Adipocyte (in vitro differentiated cells): ENCODE measurements at regions not wholly inside any gene's neighbourhood (a gene's known extent, or its start where the extent isn't known, plus 50 kb on each side); places are given as distances from the start of the nearest gene placed in this dataset.
"Not testable (repeated sequence)": the region's sequence is repeated elsewhere in the genome, so short reads cannot be mapped to it uniquely, and the experiment has no call there.

ENCODE experiments used
- DNase-seq: peaks from one replicate; pipeline ENCODE4 v3.0.0-alpha.2; 2015; ENCODE audit warnings: low read depth
- H3K27me3 ChIP-seq: replicated peaks from 2 replicates; pipeline ENCODE4 v1.7.0; 2013; ENCODE audit warnings: mild to moderate bottlenecking, low read length, moderate library complexity; ENCODE audit not compliant: control insufficient read depth, insufficient read depth
- H3K36me3 ChIP-seq: 2 replicates; pipeline ENCODE4 v1.7.0; 2013; ENCODE audit warnings: low read length, mild to moderate bottlenecking, moderate library complexity; ENCODE audit not compliant: control insufficient read depth, insufficient read depth, severe bottlenecking
- H3K4me1 ChIP-seq: 2 replicates; pipeline ENCODE4 v1.7.0; 2013; ENCODE audit warnings: mild to moderate bottlenecking, low read length, moderate library complexity; ENCODE audit not compliant: control insufficient read depth, insufficient read depth
- H3K4me3 ChIP-seq: 2 replicates; pipeline ENCODE4 v1.7.0; 2013; ENCODE audit warnings: mild to moderate bottlenecking, low read length, moderate library complexity
- H3K9ac ChIP-seq: 2 replicates; pipeline ENCODE4 v1.7.0; 2013; ENCODE audit warnings: mild to moderate bottlenecking, low read length, moderate library complexity
- H3K9me3 ChIP-seq: 2 replicates; pipeline ENCODE4 v1.7.0; 2013; ENCODE audit warnings: mild to moderate bottlenecking, low read length, moderate library complexity; ENCODE audit not compliant: control insufficient read depth

DNA sequence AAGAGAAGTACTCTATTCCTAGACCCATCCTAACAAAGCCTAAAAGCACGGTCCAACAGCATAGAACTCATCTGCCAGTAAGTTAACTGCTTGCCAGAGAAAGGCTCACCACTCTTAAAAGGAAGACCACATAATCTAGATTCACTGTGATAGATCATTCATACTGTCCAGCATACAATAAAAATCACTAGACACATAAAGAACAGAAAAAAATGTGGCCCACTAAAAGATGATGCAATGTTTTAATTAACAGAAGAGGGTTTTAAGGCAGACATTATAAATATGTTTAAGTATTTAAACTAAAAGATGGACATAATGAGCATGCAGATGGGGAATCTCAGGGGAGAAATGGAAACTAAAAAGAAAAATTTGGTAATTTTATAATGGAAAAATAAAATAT is 157.5 kb upstream of the CDH4 start:
- no peak overlapping the region for H3K4me3 ChIP-seq

DNA sequence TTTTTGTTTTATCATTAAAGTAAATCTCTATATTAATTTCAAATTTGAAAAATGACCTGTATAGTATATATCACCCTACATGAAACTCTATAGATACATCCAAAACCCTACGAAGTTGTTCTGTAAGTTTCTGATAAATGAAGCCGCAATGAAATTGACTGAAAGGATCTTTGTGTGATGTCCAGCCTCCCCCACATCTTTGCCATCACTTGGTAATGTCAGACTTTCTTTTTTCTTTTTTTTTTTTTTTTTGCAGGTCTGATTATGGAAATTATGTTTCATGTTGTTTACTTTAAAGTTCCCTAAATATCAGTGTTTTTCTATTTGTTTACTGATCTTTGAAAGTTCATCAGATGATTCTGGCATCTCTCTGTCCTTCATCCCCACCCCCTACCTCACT is 155.6 kb upstream of the CDH4 start:
- no peaks in the 10 kb centered on the region for H3K4me1 ChIP-seq
- no peak overlapping the region for H3K9ac ChIP-seq
- H3K4me3 ChIP-seq: no peak overlapping the region
- H3K27me3 ChIP-seq: peaks cover 12% of the 10 kb centered on the region
- H3K9me3 ChIP-seq: peaks cover 32% of the 10 kb centered on the region
- no peaks in the 10 kb centered on the region for H3K36me3 ChIP-seq
- DNase-seq: no peak

More for the DNA sequence above, 157.5 kb upstream of the CDH4 start:
- DNase-seq: no peak
- Histone ChIP-seq H3K9ac (no peak overlapping the region), H3K27me3 (peaks cover 11% of the 10 kb centered on the region), H3K9me3 (peaks cover 32% of the 10 kb centered on the region), H3K4me1 (no peaks in the 10 kb centered on the region), H3K36me3 (no peaks in the 10 kb centered on the region)

DNA sequence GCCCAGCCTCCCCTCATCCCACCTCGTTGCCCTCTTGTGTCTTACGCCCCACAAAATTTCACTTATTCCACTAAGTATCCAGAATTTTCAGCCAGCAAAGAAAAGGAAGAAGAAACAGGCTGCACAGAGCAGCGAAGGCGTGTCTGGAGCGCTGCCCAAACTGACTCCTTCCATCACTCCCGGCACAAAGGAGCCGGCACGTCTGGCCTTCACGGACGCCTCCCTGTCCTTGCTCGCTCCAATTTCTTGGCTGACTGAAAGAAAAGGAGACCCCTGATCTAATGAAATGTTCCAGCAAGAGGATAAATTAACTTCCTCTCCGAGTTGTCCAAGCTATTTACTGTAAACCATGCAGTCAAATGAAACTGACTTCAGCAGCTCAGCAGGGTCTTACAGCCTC is 152.3 kb upstream of the CDH4 start:
- peaks cover 15% of the 10 kb centered on the region for H3K9me3 ChIP-seq
- H3K4me1 ChIP-seq: no peaks in the 10 kb centered on the region
- H3K9ac ChIP-seq: no peak overlapping the region
- peaks cover 31% of the 10 kb centered on the region for H3K27me3 ChIP-seq
- H3K4me3 ChIP-seq: no peak overlapping the region
- H3K36me3 ChIP-seq: no peaks in the 10 kb centered on the region
- DNase-seq: no peak

DNA sequence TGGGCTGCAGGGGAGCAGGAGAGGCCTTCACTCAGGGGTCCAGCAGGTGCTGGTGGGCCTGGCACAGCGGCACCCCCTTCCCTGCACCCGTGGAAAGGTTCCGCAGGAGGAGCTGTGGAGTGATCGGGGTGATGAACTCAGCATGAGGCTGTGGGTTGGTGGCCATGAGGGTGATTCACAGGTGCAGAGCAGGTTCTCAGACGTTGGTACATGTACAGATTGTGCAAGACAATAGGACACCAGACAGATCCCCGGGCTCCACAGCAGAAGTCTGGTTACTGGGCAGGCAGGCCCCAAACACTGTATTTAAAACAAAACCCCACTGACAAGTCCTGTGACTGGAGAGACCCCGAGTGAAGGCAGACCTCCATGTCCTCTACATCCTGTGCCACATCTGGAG is 151.6 kb upstream of the CDH4 start:
- peaks cover 36% of the 10 kb centered on the region for H3K27me3 ChIP-seq
- no peak for DNase-seq
- no peaks in the 10 kb centered on the region for H3K4me1 ChIP-seq
- H3K36me3 ChIP-seq: no peaks in the 10 kb centered on the region
- peaks cover 10% of the 10 kb centered on the region for H3K9me3 ChIP-seq
- H3K4me3 ChIP-seq: no peak overlapping the region
- H3K9ac ChIP-seq: no peak overlapping the region

DNA sequence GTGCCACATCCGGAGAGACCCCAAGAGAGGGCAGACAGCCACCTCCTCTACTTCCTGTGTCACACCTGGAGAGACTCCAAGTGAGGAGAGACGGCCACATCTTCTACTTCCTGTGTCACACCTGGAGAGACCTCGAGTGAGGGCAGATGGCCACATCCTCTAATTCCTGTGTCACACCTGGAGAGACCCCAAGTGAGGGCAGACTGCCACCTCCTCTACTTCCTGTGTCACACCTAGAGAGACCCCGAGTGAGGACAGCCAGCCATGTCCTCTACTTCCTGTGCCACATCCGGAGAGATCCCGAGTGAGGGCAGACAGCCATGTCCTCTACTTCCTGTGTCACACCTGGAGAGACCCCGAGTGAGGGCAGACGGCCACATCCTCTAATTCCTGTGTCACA is 150.7 kb upstream of the CDH4 start:
- H3K27me3 ChIP-seq: peaks cover 35% of the 10 kb centered on the region
- H3K9ac ChIP-seq, H3K9me3 ChIP-seq, H3K4me1 ChIP-seq, H3K36me3 ChIP-seq, DNase-seq, H3K4me3 ChIP-seq: not testable (repeated sequence)

DNA sequence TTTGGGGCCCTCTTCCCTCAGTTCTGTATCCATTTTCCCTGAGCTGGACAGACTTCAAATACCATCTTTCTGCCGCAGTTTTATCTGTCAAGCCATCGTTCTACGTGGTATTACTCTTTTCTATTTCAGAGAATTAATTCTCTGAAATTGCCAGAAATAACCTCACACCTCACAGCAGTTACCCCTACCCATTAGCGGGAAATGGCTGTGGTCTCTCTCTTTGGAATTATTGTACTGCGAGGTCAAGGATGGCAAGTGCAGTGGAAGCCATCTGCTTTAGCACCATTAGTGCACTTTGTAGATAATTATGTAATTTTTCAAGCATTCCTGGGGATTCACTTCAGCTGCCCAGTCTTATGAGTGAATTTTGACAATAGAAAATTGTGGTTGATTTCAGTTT is 147.8 kb upstream of the CDH4 start:
- Histone ChIP-seq H3K27me3 (peaks cover 41% of the 10 kb centered on the region), H3K4me3 (no peak overlapping the region), H3K9ac (no peak overlapping the region), H3K36me3 (no peaks in the 10 kb centered on the region), H3K4me1 (no peaks in the 10 kb centered on the region), H3K9me3 (no peaks in the 10 kb centered on the region)
- no peak for DNase-seq

DNA sequence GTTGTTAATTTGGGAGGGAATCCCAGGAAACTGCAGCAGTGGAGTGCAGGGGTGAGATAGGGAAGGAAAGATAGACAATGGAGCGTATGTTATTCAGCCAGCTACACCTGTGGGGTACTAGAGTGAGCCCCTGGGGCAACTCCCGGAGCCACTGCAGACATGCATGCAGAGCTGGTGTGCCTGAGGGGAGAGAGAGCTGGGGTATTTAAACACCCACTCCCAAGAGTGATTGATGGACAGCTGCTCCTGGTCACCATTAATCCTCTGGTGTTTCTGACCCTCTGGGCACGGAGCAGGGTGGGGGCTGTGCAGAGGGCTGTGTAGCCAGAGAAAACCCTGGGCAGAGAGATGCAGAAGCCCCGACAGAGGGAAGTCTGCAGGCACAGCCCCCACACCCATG is 146.7 kb upstream of the CDH4 start:
- Histone ChIP-seq H3K4me3 (no peak overlapping the region), H3K9me3 (no peaks in the 10 kb centered on the region), H3K4me1 (no peaks in the 10 kb centered on the region), H3K9ac (no peak overlapping the region), H3K36me3 (no peaks in the 10 kb centered on the region), H3K27me3 (peaks cover 37% of the 10 kb centered on the region)
- no peak for DNase-seq

DNA sequence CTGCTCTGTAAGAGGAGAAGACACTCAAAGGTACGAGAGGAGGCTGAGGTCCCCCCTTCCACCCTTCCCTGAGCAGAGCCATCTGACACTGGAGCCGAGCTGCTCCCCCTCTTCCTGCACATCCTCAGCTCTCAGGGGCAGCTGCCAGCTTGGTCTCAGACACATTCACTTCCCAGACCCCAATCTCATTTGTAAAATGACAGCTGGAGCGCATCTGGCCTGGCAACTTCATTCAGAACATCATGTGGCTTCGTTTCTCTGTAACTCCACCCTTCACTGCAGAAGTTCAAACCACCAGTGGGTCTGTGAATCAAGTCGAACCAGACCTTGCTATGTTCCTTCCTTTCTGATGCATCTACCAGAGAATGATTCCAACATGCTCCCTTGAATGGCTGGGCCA is 145.6 kb upstream of the CDH4 start:
- Histone ChIP-seq H3K9me3 (no peaks in the 10 kb centered on the region), H3K4me1 (no peaks in the 10 kb centered on the region), H3K4me3 (no peak overlapping the region), H3K27me3 (peaks cover 42% of the 10 kb centered on the region), H3K36me3 (no peaks in the 10 kb centered on the region), H3K9ac (no peak overlapping the region)
- no peak for DNase-seq

DNA sequence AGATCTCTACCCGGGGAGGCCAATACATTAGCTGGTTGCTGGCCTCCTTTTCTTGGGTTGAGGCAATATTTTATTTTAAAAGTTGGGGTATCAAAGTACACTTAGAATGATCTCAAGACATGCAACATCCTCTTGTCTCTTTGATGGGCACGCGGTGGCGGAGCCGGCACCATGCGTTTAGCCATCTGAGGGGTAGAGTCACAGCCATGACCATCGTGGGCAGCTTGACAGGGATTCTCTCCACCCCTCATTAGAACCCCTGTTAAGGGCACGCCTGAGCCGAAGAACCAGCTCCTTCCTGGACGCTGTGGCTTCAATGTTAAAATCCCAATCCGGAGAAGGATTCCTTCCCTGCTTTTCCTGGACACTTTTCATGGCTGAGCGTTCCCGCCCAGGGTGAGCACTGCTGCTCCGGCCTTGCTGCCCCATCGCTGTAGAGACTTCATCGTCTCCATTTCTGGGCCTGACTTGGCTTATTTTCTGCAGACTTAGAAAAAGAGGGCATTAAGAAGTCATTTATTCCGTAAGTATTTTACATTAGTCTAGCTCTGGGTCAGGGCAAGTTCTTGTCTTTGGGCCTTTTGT is 142.7 kb upstream of the CDH4 start:
- Histone ChIP-seq H3K9me3 (no peaks in the 10 kb centered on the region), H3K9ac (no peak overlapping the region), H3K4me3 (no peak overlapping the region), H3K27me3 (peaks cover 27% of the 10 kb centered on the region), H3K36me3 (no peaks in the 10 kb centered on the region), H3K4me1 (no peaks in the 10 kb centered on the region)
- no peak for DNase-seq

DNA sequence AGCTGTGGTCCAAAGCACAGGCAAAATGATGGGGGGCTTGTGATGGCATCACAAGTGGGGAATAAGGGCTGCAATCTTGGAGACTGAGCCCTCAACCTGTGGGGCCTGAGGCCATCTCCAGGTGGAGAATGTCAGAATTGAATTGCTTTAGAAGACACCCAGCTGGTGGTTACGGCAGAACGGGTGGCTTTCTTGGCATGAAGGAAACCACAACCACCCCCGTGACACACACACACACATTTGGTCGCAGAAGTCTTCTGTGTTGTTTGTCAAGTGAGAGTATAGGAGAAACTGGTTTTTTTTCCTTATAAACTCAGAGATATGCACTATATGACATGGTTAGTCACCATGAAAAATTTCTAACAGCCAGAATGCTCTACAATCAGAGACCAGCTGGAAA is 139.5 kb upstream of the CDH4 start:
- no peaks in the 10 kb centered on the region for H3K36me3 ChIP-seq
- H3K4me1 ChIP-seq: no peaks in the 10 kb centered on the region
- no peak overlapping the region for H3K9ac ChIP-seq
- peaks cover 19% of the 10 kb centered on the region for H3K27me3 ChIP-seq
- no peaks in the 10 kb centered on the region for H3K9me3 ChIP-seq
- DNase-seq: no peak
- H3K4me3 ChIP-seq: no peak overlapping the region

DNA sequence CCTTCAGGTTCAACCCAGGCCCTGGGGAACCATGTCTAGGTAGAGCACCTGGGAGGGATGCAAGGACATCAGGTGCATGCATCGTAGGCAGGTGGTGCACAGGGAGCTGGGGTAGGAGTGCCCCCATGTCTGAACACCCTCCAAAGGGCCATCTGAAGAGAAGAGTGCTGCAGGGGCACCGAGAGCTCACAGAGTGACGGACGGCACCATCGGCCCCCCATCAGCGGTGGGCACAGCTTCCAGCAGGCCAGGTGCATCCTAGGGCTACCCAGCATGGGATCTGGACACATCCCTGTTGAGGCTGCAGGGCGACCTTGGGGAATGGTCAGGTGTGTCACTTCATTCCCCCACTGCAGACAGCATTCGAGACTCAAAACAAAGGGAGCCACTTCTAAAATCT is 138.3 kb upstream of the CDH4 start:
- Histone ChIP-seq H3K9me3 (no peaks in the 10 kb centered on the region), H3K4me1 (no peaks in the 10 kb centered on the region), H3K9ac (no peak overlapping the region), H3K27me3 (peaks cover 23% of the 10 kb centered on the region), H3K36me3 (no peaks in the 10 kb centered on the region), H3K4me3 (no peak overlapping the region)
- no peak for DNase-seq

DNA sequence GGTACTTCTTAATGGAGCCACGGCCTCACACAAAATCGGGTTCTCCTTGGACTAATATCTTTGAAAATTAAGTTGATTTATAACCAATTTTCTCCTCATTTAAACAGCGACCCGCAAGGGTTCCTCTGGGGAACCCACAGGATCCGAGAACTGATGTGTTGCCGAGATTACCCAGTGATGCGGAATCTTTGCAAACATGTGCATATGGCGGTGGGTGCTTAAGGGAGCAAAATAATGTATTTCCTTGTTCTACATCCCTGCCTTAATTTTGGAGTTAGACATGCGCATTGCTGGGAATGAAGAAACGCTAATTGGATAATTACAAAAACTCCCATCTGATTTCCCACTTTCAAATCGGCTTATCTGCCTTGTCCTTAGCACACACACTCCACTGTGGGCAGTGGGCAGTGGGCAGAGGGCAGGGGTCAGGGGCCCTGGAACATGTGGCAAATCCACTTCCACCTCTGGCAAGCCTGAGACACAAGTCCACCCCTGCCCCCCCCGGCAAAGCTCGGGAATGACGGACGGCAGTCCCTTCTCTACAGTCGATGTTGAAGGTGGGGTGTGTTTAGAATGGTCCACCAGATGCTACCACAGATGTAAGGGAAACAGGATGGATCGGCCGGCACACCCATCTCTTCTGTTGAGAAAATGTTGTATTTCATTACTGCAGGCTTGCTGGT is 137.4 kb upstream of the CDH4 start:
- Histone ChIP-seq H3K4me3 (no peak overlapping the region), H3K27me3 (peaks cover 25% of the 10 kb centered on the region), H3K4me1 (no peaks in the 10 kb centered on the region), H3K36me3 (no peaks in the 10 kb centered on the region), H3K9ac (no peak overlapping the region), H3K9me3 (no peaks in the 10 kb centered on the region)
- no peak for DNase-seq
